ENCODE measurements at regions not wholly inside any gene's neighbourhood (a gene's known extent, or its start where the extent isn't known, plus 50 kb on each side); places are given as distances from the start of the nearest gene placed in this dataset.

DNA sequence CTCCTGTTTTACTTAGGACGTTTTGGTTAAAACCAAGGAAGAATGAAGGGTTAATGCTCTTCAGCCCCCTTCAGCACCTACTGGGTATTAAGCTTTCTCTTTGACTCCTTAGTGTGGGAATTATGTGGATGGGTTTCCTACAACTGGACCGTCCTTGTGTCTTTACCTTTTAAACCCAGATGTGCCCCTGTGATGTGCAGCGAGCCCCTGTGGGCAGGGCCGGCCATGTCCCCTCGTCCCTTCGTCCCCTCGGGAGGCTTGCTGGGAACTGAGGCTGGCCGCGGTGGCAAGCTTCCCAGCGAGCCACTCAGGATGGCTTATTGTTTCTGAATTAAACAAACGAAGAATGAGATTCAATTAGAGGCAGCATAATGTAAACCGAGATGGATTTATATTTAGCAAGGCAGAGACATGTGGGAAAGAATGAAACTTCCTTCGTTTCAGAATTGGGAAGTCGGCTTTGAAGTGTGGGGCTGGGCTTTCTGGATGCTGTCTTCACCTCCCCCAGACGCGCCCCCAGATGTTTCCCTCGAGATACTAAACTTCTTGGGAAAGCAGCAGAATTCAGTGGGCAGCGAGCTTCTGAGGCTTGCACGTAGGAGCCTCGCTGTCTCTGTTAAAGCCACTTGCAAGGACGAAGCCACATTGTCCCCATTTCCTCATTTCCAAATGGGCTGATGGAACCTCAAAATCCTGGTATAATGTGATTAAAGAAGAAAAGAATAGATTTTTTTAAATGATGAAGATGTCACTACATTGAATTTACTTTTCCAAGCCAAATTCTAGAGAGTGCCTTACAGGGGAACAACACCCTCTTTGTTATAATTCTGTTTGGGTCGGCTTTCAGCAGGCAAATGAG lies 146.0 kb downstream of the VAPA start:
- DNase-seq: no peak

DNA sequence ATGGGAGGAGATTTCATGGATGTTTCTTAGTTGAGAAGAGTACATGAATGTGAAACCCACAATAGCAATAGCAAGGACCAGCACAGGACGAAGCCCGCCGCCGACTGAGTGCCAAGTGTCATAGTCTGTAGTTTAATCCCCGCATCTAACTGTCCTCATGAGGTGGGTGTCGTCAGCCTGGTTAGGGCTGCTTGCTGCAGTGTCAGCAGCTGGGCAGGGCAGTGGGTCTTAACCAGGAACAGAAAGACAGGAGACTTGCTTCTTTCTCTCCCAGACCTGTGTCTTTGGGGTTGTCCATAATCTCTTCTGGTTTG lies 146.6 kb downstream of the VAPA start:
- DNase-seq: no peak

- no peak for DNase-seq
These were observed 147.0 kb downstream of the VAPA start for GRCh38 chr18:10060841-10061240.

- DNase-seq: no peak
These were observed 147.8 kb downstream of the VAPA start for GRCh38 chr18:10061566-10062140.

- DNase-seq: no peak
These were observed 148.8 kb downstream of the VAPA start for GRCh38 chr18:10062302-10063300.

DNA sequence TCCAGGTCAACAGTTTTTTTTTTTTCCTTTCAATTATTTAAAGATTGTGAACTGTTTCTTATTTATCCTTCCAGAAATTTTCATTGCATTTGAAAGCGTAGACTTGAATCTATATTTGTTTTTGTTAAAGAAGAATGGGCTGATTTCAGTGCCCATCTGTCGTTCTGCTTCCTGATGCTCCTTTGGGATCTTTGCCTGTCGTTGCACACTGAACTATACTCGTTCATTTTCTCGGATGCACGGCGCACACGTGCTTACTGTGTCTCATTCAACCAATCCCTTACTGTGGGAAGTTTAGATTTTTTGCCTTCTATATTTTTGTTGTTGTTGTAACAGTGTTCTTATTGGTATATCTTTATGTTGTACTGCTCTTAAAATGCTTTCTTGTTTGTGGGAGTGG lies 149.7 kb downstream of the VAPA start:
- DNase-seq: no peak

GRCh38 chr18:10064267-10064666 lies 150.5 kb downstream of the VAPA start:
- no peak for DNase-seq

DNA sequence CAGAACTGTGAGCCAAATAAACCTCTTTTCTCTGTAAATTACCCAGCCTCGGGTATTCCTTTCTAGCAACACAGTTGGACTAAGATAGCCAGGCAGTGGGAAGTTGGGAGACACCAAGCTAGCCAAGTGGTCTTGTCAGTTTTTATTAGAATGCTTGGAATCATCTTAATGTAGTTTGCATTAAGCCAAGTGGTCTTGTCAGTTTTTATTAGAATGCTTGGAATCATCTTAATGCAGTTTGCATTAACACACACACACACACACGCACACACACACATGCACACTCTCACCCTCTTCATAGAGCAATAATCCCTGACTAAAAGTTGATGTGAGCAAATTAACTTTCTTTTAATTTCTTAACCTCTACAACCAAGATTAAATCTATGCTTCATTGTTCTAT lies 151.5 kb downstream of the VAPA start:
- DNase-seq: no peak

DNA sequence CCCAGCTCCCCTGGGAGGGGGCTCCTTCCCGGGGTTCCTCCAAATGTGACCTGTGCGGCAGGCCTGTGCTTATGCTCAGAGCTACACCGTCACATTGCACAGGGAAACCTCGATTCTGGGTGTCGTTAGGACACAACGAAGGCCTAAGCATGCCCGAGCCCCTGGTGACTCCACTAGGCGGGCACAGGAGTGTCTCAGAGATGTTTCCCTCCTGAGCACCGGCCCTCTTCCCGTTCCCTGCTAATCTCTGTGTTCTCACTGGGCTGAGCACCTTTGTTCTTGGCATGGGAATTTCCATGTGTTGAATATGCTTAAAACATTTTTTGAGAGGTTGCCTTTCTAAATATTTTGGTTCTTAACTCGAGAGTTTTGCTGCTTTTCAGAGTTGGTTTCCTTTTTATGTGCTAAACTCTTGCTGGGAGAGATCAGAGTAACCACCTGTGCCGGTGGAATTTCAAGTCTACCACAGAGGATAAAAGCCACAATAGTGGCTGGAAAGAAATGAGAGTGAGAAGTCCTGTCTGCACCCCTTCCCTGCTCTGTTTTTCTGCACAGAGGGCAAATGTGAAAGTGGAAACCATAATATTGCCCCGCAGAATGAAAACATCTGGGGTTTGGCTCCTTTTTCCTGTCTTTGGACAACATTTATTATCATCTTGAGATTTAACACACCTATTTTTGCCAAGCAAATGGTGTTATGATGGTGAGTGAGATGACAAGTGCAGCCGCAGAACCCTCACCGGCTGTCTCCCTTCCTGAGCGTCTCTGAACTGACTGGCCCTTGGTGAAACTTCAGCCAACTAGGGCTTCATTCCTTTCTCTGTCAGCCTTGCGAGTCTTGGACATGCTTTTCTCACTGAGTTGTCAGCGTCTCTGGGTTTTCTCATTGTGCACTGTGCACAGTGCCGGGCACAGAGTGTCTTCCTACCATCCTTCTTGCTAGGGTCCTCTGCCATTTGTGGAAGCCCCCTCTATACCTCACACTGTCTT lies 154.1 kb downstream of the VAPA start:
- no peak for DNase-seq

- no peak for DNase-seq
These were observed 155.2 kb downstream of the VAPA start for GRCh38 chr18:10068766-10069567.

DNA sequence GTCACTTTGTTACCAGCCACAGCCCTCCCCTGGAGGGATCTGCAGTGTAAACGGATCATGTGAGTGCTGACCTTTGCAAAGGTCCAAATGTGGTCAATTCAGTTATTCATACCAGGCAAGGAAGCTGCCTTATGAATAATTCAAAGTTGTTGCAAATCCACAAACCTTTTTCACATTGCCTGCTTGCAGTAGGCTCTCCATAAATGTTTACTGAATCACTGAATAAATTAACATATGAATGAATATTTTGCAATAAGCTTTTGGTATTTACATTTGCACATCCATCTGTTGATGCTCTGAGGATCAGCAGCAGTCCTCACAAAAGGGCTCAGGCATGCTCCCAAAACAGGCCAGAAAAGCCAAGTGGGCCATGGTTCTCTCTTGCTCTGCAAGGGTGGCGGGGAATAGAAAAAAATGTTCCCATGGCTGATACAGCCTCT lies 156.8 kb downstream of the VAPA start:
- no peak for DNase-seq

DNA sequence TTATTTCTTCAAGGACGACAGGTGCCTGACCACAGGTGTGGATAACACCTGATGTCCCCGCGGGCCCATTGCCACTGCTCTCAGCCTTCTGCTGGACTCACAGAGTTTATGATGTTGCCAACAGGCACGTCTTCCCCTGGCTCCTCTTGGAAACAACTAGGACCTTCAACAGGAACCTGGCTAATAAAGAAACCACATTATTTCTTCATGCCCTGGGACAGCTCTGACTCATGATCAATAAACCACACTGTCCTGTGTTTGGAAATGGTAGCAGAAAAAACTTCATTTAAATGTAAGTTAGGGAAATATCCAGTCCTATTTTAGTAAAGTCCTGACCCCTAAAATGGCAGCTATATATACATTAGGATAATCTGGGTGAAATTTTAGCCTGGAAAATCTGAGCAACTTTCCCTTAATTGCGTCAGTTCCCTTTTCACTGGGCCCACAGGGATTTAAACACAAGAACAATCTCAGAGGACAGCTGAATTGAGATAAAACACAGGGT lies 158.9 kb downstream of the VAPA start:
- peak; percentile 48 for DNase-seq

DNA sequence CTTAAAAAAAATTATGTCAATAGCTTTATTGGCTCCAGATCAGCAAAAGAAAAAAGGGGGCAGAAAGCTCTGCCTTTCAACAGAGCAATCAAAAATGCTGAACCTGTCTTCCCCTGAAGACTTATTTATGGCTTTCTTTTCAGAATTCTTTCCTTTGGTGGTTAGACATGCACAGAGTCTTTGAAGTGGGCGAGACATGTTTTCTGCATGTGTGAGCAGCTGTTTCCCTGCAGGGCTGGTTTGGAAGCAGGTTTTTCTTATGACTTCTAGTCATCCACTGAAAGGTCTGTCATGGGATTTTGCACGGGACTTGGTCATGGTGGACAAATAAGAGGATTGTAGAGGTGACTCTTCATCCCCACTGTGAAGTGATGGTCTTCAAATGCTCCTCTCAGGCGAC lies 160.3 kb downstream of the VAPA start:
- no peak for DNase-seq

GRCh38 chr18:10074728-10075127 lies 160.9 kb downstream of the VAPA start:
- no peak for DNase-seq

- no peak for DNase-seq
These were observed 162.8 kb downstream of the VAPA start for GRCh38 chr18:10076502-10077030.

GRCh38 chr18:10077986-10078385 lies 164.2 kb downstream of the VAPA start:
- no peak for DNase-seq

DNA sequence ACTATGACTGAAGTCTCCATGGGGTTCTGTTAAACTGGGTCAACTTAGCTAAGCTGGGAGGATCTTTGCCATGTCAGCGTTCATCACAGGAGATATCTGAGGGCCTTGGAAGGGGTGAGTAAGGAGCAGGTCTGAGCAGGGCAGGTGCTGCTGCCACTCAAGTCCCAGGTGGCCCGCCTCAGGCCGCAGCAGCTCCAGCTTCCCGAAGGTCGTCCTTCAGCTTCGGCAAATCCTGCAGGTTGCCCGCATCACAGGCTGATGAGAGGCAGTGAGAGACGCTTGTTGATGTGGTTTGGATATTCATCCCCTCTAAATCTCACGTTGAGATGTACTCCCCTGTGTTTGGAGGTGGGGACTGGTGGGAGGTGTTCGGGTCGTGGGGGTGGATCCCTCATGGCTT lies 166.6 kb downstream of the VAPA start:
- DNase-seq: no peak

- no peak for DNase-seq
These were observed 167.7 kb downstream of the VAPA start for GRCh38 chr18:10081492-10081891.

DNA sequence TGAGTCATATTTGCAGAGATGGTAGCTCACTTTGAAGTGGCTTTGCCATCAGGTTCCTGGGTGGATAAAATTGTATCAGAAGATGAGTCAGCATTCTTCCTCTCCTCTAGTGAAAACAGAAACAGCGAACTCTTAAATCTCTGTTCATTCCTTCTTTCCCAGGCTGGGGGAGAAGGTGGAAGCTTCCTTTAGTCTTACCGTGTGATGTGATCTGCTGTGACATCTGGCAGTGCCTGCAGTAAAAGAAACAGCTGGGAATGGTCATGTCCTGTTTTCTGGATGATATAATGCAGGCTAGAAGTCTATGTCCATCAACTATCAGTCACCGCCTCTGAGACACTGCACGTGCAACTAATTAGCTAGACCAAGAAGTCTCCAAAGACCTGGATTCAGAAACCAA lies 171.6 kb downstream of the VAPA start:
- no peak for DNase-seq

- DNase-seq: no peak
These were observed 172.1 kb downstream of the VAPA start for GRCh38 chr18:10085876-10086275.
